ENCODE measurements at regions not wholly inside any gene's neighbourhood (a gene's known extent, or its start where the extent isn't known, plus 50 kb on each side); places are given as distances from the start of the nearest gene placed in this dataset.
A peak's percentile ranks its signal among the peaks of the same experiment; 100 is the strongest.

GRCh38 chr17:56648321-56648720 is 54.8 kb downstream of the NOG start:
- intact Hi-C loops (cut with DNase I): no loop called here
- no peaks in the 10 kb centered on the region for H3K4me1 ChIP-seq
- TF ChIP-seq POLR2A (IDR thresholded peaks at IDR 0.05; ENCODE audit: low read depth) (no peak), EP300 (IDR thresholded peaks at IDR 0.05) (no peak), POLR2AphosphoS5 (IDR thresholded peaks at IDR 0.05) (no peak)
- TF ChIP-seq, protein P1, sequence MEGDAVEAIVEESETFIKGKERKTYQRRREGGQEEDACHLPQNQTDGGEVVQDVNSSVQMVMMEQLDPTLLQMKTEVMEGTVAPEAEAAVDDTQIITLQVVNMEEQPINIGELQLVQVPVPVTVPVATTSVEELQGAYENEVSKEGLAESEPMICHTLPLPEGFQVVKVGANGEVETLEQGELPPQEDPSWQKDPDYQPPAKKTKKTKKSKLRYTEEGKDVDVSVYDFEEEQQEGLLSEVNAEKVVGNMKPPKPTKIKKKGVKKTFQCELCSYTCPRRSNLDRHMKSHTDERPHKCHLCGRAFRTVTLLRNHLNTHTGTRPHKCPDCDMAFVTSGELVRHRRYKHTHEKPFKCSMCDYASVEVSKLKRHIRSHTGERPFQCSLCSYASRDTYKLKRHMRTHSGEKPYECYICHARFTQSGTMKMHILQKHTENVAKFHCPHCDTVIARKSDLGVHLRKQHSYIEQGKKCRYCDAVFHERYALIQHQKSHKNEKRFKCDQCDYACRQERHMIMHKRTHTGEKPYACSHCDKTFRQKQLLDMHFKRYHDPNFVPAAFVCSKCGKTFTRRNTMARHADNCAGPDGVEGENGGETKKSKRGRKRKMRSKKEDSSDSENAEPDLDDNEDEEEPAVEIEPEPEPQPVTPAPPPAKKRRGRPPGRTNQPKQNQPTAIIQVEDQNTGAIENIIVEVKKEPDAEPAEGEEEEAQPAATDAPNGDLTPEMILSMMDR (IDR thresholded peaks at IDR 0.05): no peak
- DNase-seq (ENCODE audit: extremely low spot score): no peak
- no peaks in the 10 kb centered on the region for H3K9me3 ChIP-seq
- no peak overlapping the region for H3K4me3 ChIP-seq
- no peaks in the 10 kb centered on the region for H3K27me3 ChIP-seq
- no peak overlapping the region for H3K27ac ChIP-seq (replicated peaks in 1 of 4)
- no peaks in the 10 kb centered on the region for H3K36me3 ChIP-seq
- 84% methylated on average over 5 of the region's 5 CpGs for WGBS

- Histone ChIP-seq H3K36me3 (no peaks in the 10 kb centered on the region), H3K9me3 (no peaks in the 10 kb centered on the region), H3K4me3 (no peak overlapping the region), H3K27me3 (no peaks in the 10 kb centered on the region), H3K4me1 (no peaks in the 10 kb centered on the region), H3K27ac (replicated peaks in 1 of 4) (no peak overlapping the region)
- WGBS: 83% methylated on average over 2 of the region's 2 CpGs
- DNase-seq (ENCODE audit: extremely low spot score): no peak
- TF ChIP-seq, protein P1 (IDR thresholded peaks at IDR 0.05): no peak
- intact Hi-C loops (cut with DNase I): no loop called here
Measured at GRCh38 chr17:56648806-56649205, 55.3 kb downstream of the NOG start.

GRCh38 chr17:56652628-56653027 is 59.1 kb downstream of the NOG start:
- H3K27me3 ChIP-seq: no peaks in the 10 kb centered on the region

GRCh38 chr17:56653877-56654276 is 60.4 kb downstream of the NOG start:
- 40% methylated on average over 3 of the region's 3 CpGs for WGBS
- Histone ChIP-seq H3K27me3 (no peaks in the 10 kb centered on the region), H3K4me1 (no peaks in the 10 kb centered on the region), H3K27ac (replicated peaks in 1 of 4) (no peak overlapping the region), H3K9me3 (peaks cover 0 to 6% (median 5%) of the 10 kb centered on the region in 4 donors), H3K4me3 (no peak overlapping the region), H3K36me3 (no peaks in the 10 kb centered on the region)
- DNase-seq (ENCODE audit: extremely low spot score): no peak
- intact Hi-C loops (cut with DNase I): no loop called here
- TF ChIP-seq, protein P1 (IDR thresholded peaks at IDR 0.05): peak in 2 of 3 experiments; percentile 23 to 26
- no peak for TF ChIP-seq POLR2AphosphoS5 (IDR thresholded peaks at IDR 0.05)

More at GRCh38 chr17:56652628-56653027, 59.1 kb downstream of the NOG start:
- 37% methylated on average over 2 of the region's 2 CpGs for WGBS
- intact Hi-C loops (cut with DNase I): no loop called here
- no peaks in the 10 kb centered on the region for H3K4me1 ChIP-seq
- H3K9me3 ChIP-seq: peaks cover 0 to 6% (median 5%) of the 10 kb centered on the region in 4 donors
- no peak for TF ChIP-seq POLR2AphosphoS5 (IDR thresholded peaks at IDR 0.05)
- TF ChIP-seq POLR2A (IDR thresholded peaks at IDR 0.05; ENCODE audit: low read depth): no peak
- TF ChIP-seq, protein P1 (IDR thresholded peaks at IDR 0.05): no peak
- no peak for TF ChIP-seq EP300 (IDR thresholded peaks at IDR 0.05)
- no peak overlapping the region for H3K27ac ChIP-seq (replicated peaks in 1 of 4)
- no peak for DNase-seq (ENCODE audit: extremely low spot score)
- no peaks in the 10 kb centered on the region for H3K36me3 ChIP-seq
- H3K4me3 ChIP-seq: no peak overlapping the region

- no peak for DNase-seq (ENCODE audit: extremely low spot score)
- no peaks in the 10 kb centered on the region for H3K4me1 ChIP-seq
- peaks cover 0 to 6% (median 5%) of the 10 kb centered on the region in 4 donors for H3K9me3 ChIP-seq
- H3K36me3 ChIP-seq: no peaks in the 10 kb centered on the region
- intact Hi-C loops (cut with DNase I): no loop called here
- no peak overlapping the region for H3K27ac ChIP-seq (replicated peaks in 1 of 4)
- WGBS: 35% methylated on average over 5 of the region's 5 CpGs
- no peak overlapping the region for H3K4me3 ChIP-seq
- no peaks in the 10 kb centered on the region for H3K27me3 ChIP-seq
- TF ChIP-seq EP300 (IDR thresholded peaks at IDR 0.05): no peak
- TF ChIP-seq, protein P1 (IDR thresholded peaks at IDR 0.05): no peak
- TF ChIP-seq POLR2AphosphoS5 (IDR thresholded peaks at IDR 0.05): no peak
- TF ChIP-seq POLR2A (IDR thresholded peaks at IDR 0.05; ENCODE audit: low read depth): no peak
Measured at GRCh38 chr17:56656701-56657327, 63.3 kb downstream of the NOG start.
